Mesothelial cell of epicardium (in vitro differentiated cells): ENCODE measurements at regions not wholly inside any gene's neighbourhood (a gene's known extent, or its start where the extent isn't known, plus 50 kb on each side); places are given as distances from the start of the nearest gene placed in this dataset.
"Not testable (repeated sequence)": the region's sequence is repeated elsewhere in the genome, so short reads cannot be mapped to it uniquely, and the experiment has no call there.

Source experiments
- DNase-seq, 2 experiments: peaks; one replicate each; pipeline ENCODE4 v3.0.0; 2021; ENCODE audit warnings: low spot score in 2 of 2; ENCODE audit not compliant: unreplicated experiment in 2 of 2
- H3K27ac Mint-ChIP-seq: 2 replicates; pipeline ENCODE4 v1.8.0; 2021; ENCODE audit warnings: mixed read lengths
- H3K27me3 Mint-ChIP-seq: 2 replicates; pipeline ENCODE4 v1.8.0; 2021; ENCODE audit warnings: low read depth, mixed read lengths
- H3K36me3 Mint-ChIP-seq: 2 replicates; pipeline ENCODE4 v1.8.0; 2021; ENCODE audit warnings: mixed read lengths
- H3K4me1 Mint-ChIP-seq: 2 replicates; pipeline ENCODE4 v1.8.0; 2021; ENCODE audit warnings: mixed read lengths
- H3K4me3 Mint-ChIP-seq: 2 replicates; pipeline ENCODE4 v1.8.0; 2021; ENCODE audit warnings: mild to moderate bottlenecking, moderate library complexity, mixed read lengths
- H3K9me3 Mint-ChIP-seq: 2 replicates; pipeline ENCODE4 v1.8.0; 2021; ENCODE audit warnings: mixed read lengths
- CTCF ChIP-seq: fragments of 200-600 bp; sonication (generic); IDR thresholded peaks from one replicate; pipeline ENCODE4 v1.5.0; 2021; ENCODE audit warnings: antibody characterized with exemption; ENCODE audit not compliant: unreplicated experiment

GRCh38 chr6:120478650-120479049 is 855.6 kb downstream of the TBC1D32 start:
- Mint-ChIP-seq H3K27ac (no peak overlapping the region), H3K27me3 (no peaks in the 10 kb centered on the region), H3K9me3 (peaks cover 41% of the 10 kb centered on the region), H3K4me1 (no peaks in the 10 kb centered on the region), H3K36me3 (no peaks in the 10 kb centered on the region), H3K4me3 (no peak overlapping the region)
- DNase-seq: no peak
- no peak for TF ChIP-seq CTCF

- no peaks in the 10 kb centered on the region for H3K4me1 Mint-ChIP-seq
- no peak for TF ChIP-seq CTCF
- no peak overlapping the region for H3K27ac Mint-ChIP-seq
- no peak overlapping the region for H3K4me3 Mint-ChIP-seq
- H3K9me3 Mint-ChIP-seq: peaks cover 30% of the 10 kb centered on the region
- no peaks in the 10 kb centered on the region for H3K36me3 Mint-ChIP-seq
- H3K27me3 Mint-ChIP-seq: no peaks in the 10 kb centered on the region
- no peak for DNase-seq
These were observed 860.5 kb downstream of the TBC1D32 start for GRCh38 chr6:120473804-120474203.

GRCh38 chr6:120468486-120468885 is 865.8 kb downstream of the TBC1D32 start:
- Mint-ChIP-seq H3K4me3 (no peak overlapping the region), H3K9me3 (peaks cover 4% of the 10 kb centered on the region), H3K36me3 (no peaks in the 10 kb centered on the region), H3K27ac (no peak overlapping the region), H3K4me1 (no peaks in the 10 kb centered on the region), H3K27me3 (no peaks in the 10 kb centered on the region)
- no peak for DNase-seq
- TF ChIP-seq CTCF: no peak

GRCh38 chr6:120451508-120451907 is 882.8 kb downstream of the TBC1D32 start:
- Mint-ChIP-seq H3K4me3 (no peak overlapping the region), H3K27ac (no peak overlapping the region), H3K9me3 (peaks cover 20% of the 10 kb centered on the region), H3K4me1 (no peaks in the 10 kb centered on the region), H3K27me3 (no peaks in the 10 kb centered on the region), H3K36me3 (peaks cover 1% of the 10 kb centered on the region)
- no peak for TF ChIP-seq CTCF
- no peak for DNase-seq

GRCh38 chr6:120447605-120448004 is 886.7 kb downstream of the TBC1D32 start:
- peaks cover 6% of the 10 kb centered on the region for H3K9me3 Mint-ChIP-seq
- no peak for DNase-seq
- H3K27me3 Mint-ChIP-seq: no peaks in the 10 kb centered on the region
- H3K36me3 Mint-ChIP-seq: no peaks in the 10 kb centered on the region
- H3K4me3 Mint-ChIP-seq: no peak overlapping the region
- H3K27ac Mint-ChIP-seq: no peak overlapping the region
- no peaks in the 10 kb centered on the region for H3K4me1 Mint-ChIP-seq
- no peak for TF ChIP-seq CTCF

- H3K36me3 Mint-ChIP-seq, H3K4me1 Mint-ChIP-seq, H3K4me3 Mint-ChIP-seq, H3K27ac Mint-ChIP-seq, DNase-seq, H3K27me3 Mint-ChIP-seq: not testable (repeated sequence)
- H3K9me3 Mint-ChIP-seq: peaks cover 22% of the 10 kb centered on the region
These were observed 901.4 kb downstream of the TBC1D32 start for GRCh38 chr6:120432840-120433239.
